Fibroblast of pulmonary artery (primary cell): ENCODE measurements at regions not wholly inside any gene's neighbourhood (a gene's known extent, or its start where the extent isn't known, plus 50 kb on each side); places are given as distances from the start of the nearest gene placed in this dataset.

Experiments used
- DNase-seq: peaks from one replicate; pipeline ENCODE4 v3.0.0-alpha.2; 2010; ENCODE audit warnings: low read depth
- H3K4me3 ChIP-seq: replicated peaks from 2 replicates; pipeline ENCODE4 v1.5.1; 2011; ENCODE audit warnings: low read depth, mild to moderate bottlenecking, control low read depth, low read length, moderate library complexity
- TF ChIP-seq, protein P1 (sequence below): IDR thresholded peaks from 2 replicates; pipeline ENCODE4 v1.5.1; 2011; ENCODE audit warnings: mild to moderate bottlenecking, control low read depth, low read length, inconsistent platforms; ENCODE audit errors: missing control alignments

GRCh38 chr10:3943695-3944257 lies 158.8 kb upstream of the KLF6 start:
- TF ChIP-seq, protein P1, sequence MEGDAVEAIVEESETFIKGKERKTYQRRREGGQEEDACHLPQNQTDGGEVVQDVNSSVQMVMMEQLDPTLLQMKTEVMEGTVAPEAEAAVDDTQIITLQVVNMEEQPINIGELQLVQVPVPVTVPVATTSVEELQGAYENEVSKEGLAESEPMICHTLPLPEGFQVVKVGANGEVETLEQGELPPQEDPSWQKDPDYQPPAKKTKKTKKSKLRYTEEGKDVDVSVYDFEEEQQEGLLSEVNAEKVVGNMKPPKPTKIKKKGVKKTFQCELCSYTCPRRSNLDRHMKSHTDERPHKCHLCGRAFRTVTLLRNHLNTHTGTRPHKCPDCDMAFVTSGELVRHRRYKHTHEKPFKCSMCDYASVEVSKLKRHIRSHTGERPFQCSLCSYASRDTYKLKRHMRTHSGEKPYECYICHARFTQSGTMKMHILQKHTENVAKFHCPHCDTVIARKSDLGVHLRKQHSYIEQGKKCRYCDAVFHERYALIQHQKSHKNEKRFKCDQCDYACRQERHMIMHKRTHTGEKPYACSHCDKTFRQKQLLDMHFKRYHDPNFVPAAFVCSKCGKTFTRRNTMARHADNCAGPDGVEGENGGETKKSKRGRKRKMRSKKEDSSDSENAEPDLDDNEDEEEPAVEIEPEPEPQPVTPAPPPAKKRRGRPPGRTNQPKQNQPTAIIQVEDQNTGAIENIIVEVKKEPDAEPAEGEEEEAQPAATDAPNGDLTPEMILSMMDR, result no peak
- no peak for DNase-seq
- H3K4me3 ChIP-seq, result no peak overlapping the region

DNA sequence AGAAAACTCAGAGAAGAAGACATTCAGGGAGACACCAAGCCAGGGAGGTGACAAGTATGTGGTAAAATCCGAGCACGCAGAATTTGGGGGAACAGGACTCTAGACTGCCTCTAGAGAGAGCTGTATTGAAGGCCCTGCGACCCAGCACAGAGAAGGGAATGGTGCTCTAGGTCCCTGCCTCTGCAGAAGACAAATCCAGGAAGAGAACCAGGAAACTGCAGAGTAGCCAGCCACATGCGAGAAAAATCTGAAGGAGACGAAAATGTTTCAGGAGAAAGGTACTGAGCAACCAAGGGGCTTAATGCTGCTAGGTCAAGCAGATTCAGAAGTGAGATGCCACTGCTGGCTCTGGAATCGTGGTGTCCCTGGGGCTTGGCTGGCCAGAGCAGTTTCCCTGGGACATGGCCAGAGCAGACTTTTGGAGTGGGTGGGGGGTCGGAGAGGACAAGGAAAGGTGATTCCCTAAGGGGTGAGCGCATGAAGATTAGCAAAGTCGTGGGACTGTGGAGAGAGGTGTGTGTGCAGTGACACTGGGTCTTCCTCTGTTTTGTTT lies 158.0 kb upstream of the KLF6 start:
- no peak overlapping the region for H3K4me3 ChIP-seq
- TF ChIP-seq, protein P1, result no peak
- no peak for DNase-seq

DNA sequence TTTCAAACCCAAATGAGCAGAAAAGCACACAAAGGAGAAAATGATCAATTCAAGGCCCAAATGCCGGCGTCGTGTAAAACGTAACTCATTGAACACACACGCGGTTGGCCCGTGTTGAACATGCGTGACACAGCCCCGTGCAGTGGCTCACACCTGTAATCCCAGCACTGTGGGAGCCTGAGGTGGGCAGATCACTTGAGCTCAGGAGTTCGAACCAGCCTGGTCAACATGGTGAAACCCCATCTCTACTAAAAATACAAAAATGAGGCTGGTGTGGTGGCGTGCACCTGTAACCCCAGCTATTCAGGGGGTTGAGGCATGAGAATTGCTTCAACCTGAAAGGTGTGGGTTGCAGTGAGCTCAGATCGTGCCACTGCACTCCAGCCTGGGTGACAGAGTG lies 156.7 kb upstream of the KLF6 start:
- DNase-seq, result no peak
- TF ChIP-seq, protein P1, result no peak
- no peak overlapping the region for H3K4me3 ChIP-seq

DNA sequence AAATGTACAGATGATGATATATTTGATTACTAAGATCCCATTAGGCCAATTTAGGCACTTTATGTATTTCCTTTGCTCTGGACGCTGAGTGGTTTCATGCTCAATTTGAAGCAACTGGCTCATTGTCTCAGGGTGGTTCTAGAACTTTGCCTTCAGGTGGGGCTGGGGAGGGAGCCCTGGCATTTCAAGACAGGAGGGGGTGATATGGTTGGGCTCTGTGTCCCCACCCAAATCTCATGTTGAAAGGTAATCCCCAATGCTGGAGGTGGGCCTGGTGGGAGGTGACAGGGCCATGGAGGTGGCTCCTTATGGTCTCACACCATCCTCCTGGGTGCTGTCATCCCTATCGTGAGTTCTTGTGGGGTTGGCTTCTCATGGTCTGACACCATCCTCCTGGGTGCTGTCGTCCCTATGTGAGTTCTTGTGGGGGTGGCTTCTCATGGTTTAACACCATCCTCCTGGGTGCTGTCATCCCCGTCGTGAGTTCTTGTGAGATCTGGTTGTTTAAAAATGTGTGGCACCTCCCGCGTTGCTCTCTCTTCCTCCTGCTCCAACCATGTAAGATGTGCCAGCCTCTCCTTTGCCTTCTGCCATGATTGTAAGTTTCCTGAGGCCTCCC lies 151.5 kb upstream of the KLF6 start:
- DNase-seq, result no peak
- TF ChIP-seq, protein P1, result no peak
- no peak overlapping the region for H3K4me3 ChIP-seq

DNA sequence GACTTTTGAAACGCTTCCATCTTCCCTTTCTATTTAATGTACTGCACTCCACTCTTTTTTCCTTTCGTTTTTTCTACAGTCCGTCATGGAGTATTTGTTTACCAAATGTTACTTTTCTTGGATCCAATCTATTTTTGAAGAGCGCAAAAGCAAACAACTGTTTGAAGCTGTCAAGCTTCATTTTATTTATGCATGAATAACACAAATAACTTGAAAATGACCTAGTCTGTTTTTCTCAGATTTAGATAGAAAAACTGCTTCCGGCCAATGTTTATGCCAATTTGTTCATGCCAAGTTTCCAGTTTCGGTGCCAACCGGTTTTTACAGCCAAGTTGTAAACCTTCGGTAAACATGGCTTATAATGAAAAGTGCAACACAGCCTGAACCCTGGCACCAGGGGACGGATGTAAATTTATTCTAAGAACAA lies 150.9 kb upstream of the KLF6 start:
- H3K4me3 ChIP-seq, result no peak overlapping the region
- DNase-seq, result peak; percentile 31
- TF ChIP-seq, protein P1, result no peak

- DNase-seq, result peak; percentile 88
- peak overlapping the region; percentile 27 for H3K4me3 ChIP-seq
- TF ChIP-seq, protein P1, result peak; percentile 22
Observed at GRCh38 chr10:3935141-3935540, 150.1 kb upstream of the KLF6 start.

GRCh38 chr10:3933733-3934132 lies 148.7 kb upstream of the KLF6 start:
- TF ChIP-seq, protein P1, result no peak
- DNase-seq, result no peak
- H3K4me3 ChIP-seq, result no peak overlapping the region
